Glomerular visceral epithelial cell (primary cell): ENCODE measurements at regions not wholly inside any gene's neighbourhood (a gene's known extent, or its start where the extent isn't known, plus 50 kb on each side); places are given as distances from the start of the nearest gene placed in this dataset.

Source experiments
- DNase-seq: peaks from one replicate; pipeline ENCODE4 v3.0.0-alpha.2; 2016; ENCODE audit errors: extremely low spot score

- DNase-seq = peak; percentile 26
These were observed 894.5 kb upstream of the POU3F3 start for GRCh38 chr2:103959174-103960128.

- DNase-seq = no peak
These were observed 893.8 kb upstream of the POU3F3 start for GRCh38 chr2:103960129-103960513.

- DNase-seq = no peak
These were observed 893.0 kb upstream of the POU3F3 start for GRCh38 chr2:103960951-103961350.

- DNase-seq = no peak
These were observed 892.1 kb upstream of the POU3F3 start for GRCh38 chr2:103961862-103962261.

- DNase-seq = no peak
These were observed 891.2 kb upstream of the POU3F3 start for GRCh38 chr2:103962670-103963069.

GRCh38 chr2:103963146-103963725 is 890.7 kb upstream of the POU3F3 start:
- DNase-seq = no peak

- no peak for DNase-seq
These were observed 876.7 kb upstream of the POU3F3 start for GRCh38 chr2:103977241-103977640.

- DNase-seq = no peak
These were observed 876.2 kb upstream of the POU3F3 start for GRCh38 chr2:103977668-103978067.

GRCh38 chr2:103980401-103980800 is 873.5 kb upstream of the POU3F3 start:
- DNase-seq = no peak

GRCh38 chr2:103982691-103983090 is 871.2 kb upstream of the POU3F3 start:
- DNase-seq = no peak

GRCh38 chr2:103986001-103986400 is 867.9 kb upstream of the POU3F3 start:
- DNase-seq = no peak

GRCh38 chr2:103991591-103991990 is 862.3 kb upstream of the POU3F3 start:
- no peak for DNase-seq

- no peak for DNase-seq
These were observed 849.1 kb upstream of the POU3F3 start for GRCh38 chr2:104004821-104005220.

- no peak for DNase-seq
These were observed 837.1 kb upstream of the POU3F3 start for GRCh38 chr2:104016801-104017200.

GRCh38 chr2:104023306-104023705 is 830.6 kb upstream of the POU3F3 start:
- no peak for DNase-seq

GRCh38 chr2:104023765-104024164 is 830.1 kb upstream of the POU3F3 start:
- DNase-seq = no peak

- no peak for DNase-seq
These were observed 828.6 kb upstream of the POU3F3 start for GRCh38 chr2:104025295-104025694.

- no peak for DNase-seq
These were observed 827.2 kb upstream of the POU3F3 start for GRCh38 chr2:104026725-104027124.

- no peak for DNase-seq
These were observed 826.6 kb upstream of the POU3F3 start for GRCh38 chr2:104027321-104027720.

GRCh38 chr2:104028061-104028460 is 825.9 kb upstream of the POU3F3 start:
- DNase-seq = no peak

GRCh38 chr2:104033399-104033798 is 820.5 kb upstream of the POU3F3 start:
- DNase-seq = no peak

GRCh38 chr2:104040771-104041170 is 813.1 kb upstream of the POU3F3 start:
- DNase-seq = no peak

GRCh38 chr2:104041351-104041750 is 812.6 kb upstream of the POU3F3 start:
- DNase-seq = no peak
